OCI-LY1 (cell line): ENCODE measurements at regions not wholly inside any gene's neighbourhood (a gene's known extent, or its start where the extent isn't known, plus 50 kb on each side); places are given as distances from the start of the nearest gene placed in this dataset.

Source experiments
- EZH2 ChIP-seq: fragments of 200-600 bp; sonication (generic), shearing (Covaris generic); IDR thresholded peaks from 2 replicates; pipeline ENCODE4 v1.8.0; 2017; ENCODE audit warnings: borderline replicate concordance, mixed run types, mild to moderate bottlenecking, antibody characterized with exemption, low read length, moderate library complexity, mixed read lengths
- TF ChIP-seq, protein P1 (sequence below): fragments of 200-600 bp; sonication (generic), shearing (Covaris generic); IDR thresholded peaks from 2 replicates; pipeline ENCODE4 v1.5.1; 2017; ENCODE audit warnings: mild to moderate bottlenecking, antibody characterized with exemption, low read length, moderate library complexity, mixed read lengths

GRCh38 chr3:117645561-117646242, 936.1 kb downstream of the TUSC7 start:
- TF ChIP-seq, protein P1, sequence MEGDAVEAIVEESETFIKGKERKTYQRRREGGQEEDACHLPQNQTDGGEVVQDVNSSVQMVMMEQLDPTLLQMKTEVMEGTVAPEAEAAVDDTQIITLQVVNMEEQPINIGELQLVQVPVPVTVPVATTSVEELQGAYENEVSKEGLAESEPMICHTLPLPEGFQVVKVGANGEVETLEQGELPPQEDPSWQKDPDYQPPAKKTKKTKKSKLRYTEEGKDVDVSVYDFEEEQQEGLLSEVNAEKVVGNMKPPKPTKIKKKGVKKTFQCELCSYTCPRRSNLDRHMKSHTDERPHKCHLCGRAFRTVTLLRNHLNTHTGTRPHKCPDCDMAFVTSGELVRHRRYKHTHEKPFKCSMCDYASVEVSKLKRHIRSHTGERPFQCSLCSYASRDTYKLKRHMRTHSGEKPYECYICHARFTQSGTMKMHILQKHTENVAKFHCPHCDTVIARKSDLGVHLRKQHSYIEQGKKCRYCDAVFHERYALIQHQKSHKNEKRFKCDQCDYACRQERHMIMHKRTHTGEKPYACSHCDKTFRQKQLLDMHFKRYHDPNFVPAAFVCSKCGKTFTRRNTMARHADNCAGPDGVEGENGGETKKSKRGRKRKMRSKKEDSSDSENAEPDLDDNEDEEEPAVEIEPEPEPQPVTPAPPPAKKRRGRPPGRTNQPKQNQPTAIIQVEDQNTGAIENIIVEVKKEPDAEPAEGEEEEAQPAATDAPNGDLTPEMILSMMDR, result no peak
- no peak for TF ChIP-seq EZH2
